CD8-positive, alpha-beta memory T cell (primary cell): ENCODE measurements at regions not wholly inside any gene's neighbourhood (a gene's known extent, or its start where the extent isn't known, plus 50 kb on each side); places are given as distances from the start of the nearest gene placed in this dataset.

ENCODE experiments used
- CTCF ChIA-PET: fragments of 350-600 bp; sonication (Branson Sonifier 250); formaldehyde crosslinking; loops from one replicate; lab custom pipeline; 2021; ENCODE audit warnings: antibody characterized with exemption; lab: Charles Lee
- POLR2A ChIA-PET: fragments of 350-600 bp; sonication (Branson Sonifier 250); formaldehyde crosslinking; loops from one replicate; lab custom pipeline; 2021; ENCODE audit warnings: antibody characterized with exemption; lab: Charles Lee
- DNase-seq, 5 donors: peaks; one replicate each; pipeline versions ENCODE4 v3.0.0 to v3.0.0-alpha.2; 2020 to 2022; ENCODE audit warnings: mixed read lengths in 1 of 5
- H3K27ac ChIP-seq: one replicate; pipeline ENCODE4 v1.7.0; 2013; ENCODE audit warnings: low read depth, mild to moderate bottlenecking, low read length, moderate library complexity
- H3K27me3 ChIP-seq: 2 replicates; pipeline ENCODE4 v1.7.0; 2013; ENCODE audit warnings: low read length, mild to moderate bottlenecking; ENCODE audit not compliant: insufficient read depth, poor library complexity, severe bottlenecking
- H3K36me3 ChIP-seq: 2 replicates; pipeline ENCODE4 v1.7.0; 2013; ENCODE audit warnings: mild to moderate bottlenecking, low read length, moderate library complexity; ENCODE audit not compliant: insufficient read depth
- H3K4me1 ChIP-seq: 2 replicates; pipeline ENCODE4 v1.7.0; 2013; ENCODE audit warnings: mild to moderate bottlenecking, low read length, moderate library complexity; ENCODE audit not compliant: insufficient read depth
- H3K4me3 ChIP-seq: 2 replicates; pipeline ENCODE4 v1.7.0; 2013; ENCODE audit warnings: mild to moderate bottlenecking, low read length
- H3K9me3 ChIP-seq: 2 replicates; pipeline ENCODE4 v1.7.0; 2013; ENCODE audit warnings: mild to moderate bottlenecking, low read length
- H3K27ac Mint-ChIP-seq, 8 donors: one replicate each; pipeline ENCODE4 v1.8.0; 2020 to 2021; ENCODE audit warnings: mixed read lengths in 8 of 8, mild to moderate bottlenecking in 6 of 8, inconsistent platforms in 3 of 8, moderate library complexity in 3 of 8
- H3K27me3 Mint-ChIP-seq, 2 donors: one replicate each; pipeline ENCODE4 v1.8.0; 2020 to 2021; ENCODE audit warnings: mixed read lengths in 2 of 2, mild to moderate bottlenecking in 1 of 2, moderate library complexity in 1 of 2
- H3K36me3 Mint-ChIP-seq, 3 donors: one replicate each; pipeline ENCODE4 v1.8.0; 2020 to 2021; ENCODE audit warnings: mixed read lengths in 3 of 3, inconsistent platforms in 1 of 3, mild to moderate bottlenecking in 1 of 3
- H3K4me1 Mint-ChIP-seq, 3 donors: one replicate each; pipeline ENCODE4 v1.8.0; 2020 to 2021; ENCODE audit warnings: mixed read lengths in 3 of 3, inconsistent platforms in 1 of 3, mild to moderate bottlenecking in 1 of 3
- H3K4me3 Mint-ChIP-seq, 7 donors: one replicate each; pipeline ENCODE4 v1.8.0; 2020 to 2021; ENCODE audit warnings: mixed read lengths in 7 of 7, mild to moderate bottlenecking in 6 of 7, moderate library complexity in 4 of 7, inconsistent platforms in 2 of 7
- H3K9me3 Mint-ChIP-seq, 5 donors: one replicate each; pipeline ENCODE4 v1.8.0; 2020 to 2022; ENCODE audit warnings: mixed read lengths in 5 of 5, mild to moderate bottlenecking in 3 of 5, moderate library complexity in 2 of 5, inconsistent platforms in 1 of 5

- Mint-ChIP-seq H3K4me3 (no peak overlapping the region), H3K9me3 (peaks cover 3 to 13% (median 9%) of the 10 kb centered on the region in 5 donors), H3K27ac (no peak overlapping the region), H3K4me1 (no peaks in the 10 kb centered on the region), H3K36me3 (no peaks in the 10 kb centered on the region), H3K27me3 (no peaks in the 10 kb centered on the region)
- H3K27me3 ChIP-seq = no peaks in the 10 kb centered on the region
- no peaks in the 10 kb centered on the region for H3K9me3 ChIP-seq
- no peak overlapping the region for H3K4me3 ChIP-seq
- DNase-seq = no peak
- H3K27ac ChIP-seq = no peak overlapping the region
- ChIA-PET POLR2A (no interaction called here), CTCF (no interaction called here)
- no peaks in the 10 kb centered on the region for H3K4me1 ChIP-seq
- no peaks in the 10 kb centered on the region for H3K36me3 ChIP-seq
Observed at GRCh38 chr21:27156666-27157065, 189.8 kb upstream of the ADAMTS5 start.

GRCh38 chr21:27155130-27155500, 188.2 kb upstream of the ADAMTS5 start:
- H3K4me1 Mint-ChIP-seq = no peaks in the 10 kb centered on the region
- Histone ChIP-seq H3K36me3 (no peaks in the 10 kb centered on the region), H3K4me3 (no peak overlapping the region), H3K27ac (no peak overlapping the region), H3K4me1 (no peaks in the 10 kb centered on the region), H3K9me3 (no peaks in the 10 kb centered on the region), H3K27me3 (no peaks in the 10 kb centered on the region)
- ChIA-PET CTCF (no interaction called here), POLR2A (no interaction called here)
- H3K9me3 Mint-ChIP-seq = peaks cover 3 to 16% (median 11%) of the 10 kb centered on the region in 5 donors
- H3K27me3 Mint-ChIP-seq = no peaks in the 10 kb centered on the region
- no peak overlapping the region for H3K4me3 Mint-ChIP-seq
- DNase-seq = no peak
- no peak overlapping the region for H3K27ac Mint-ChIP-seq
- no peaks in the 10 kb centered on the region for H3K36me3 Mint-ChIP-seq

GRCh38 chr21:27154451-27155129, 187.7 kb upstream of the ADAMTS5 start:
- CTCF ChIA-PET = no interaction called here
- Mint-ChIP-seq H3K4me3 (no peak overlapping the region), H3K27ac (no peak overlapping the region), H3K27me3 (no peaks in the 10 kb centered on the region), H3K4me1 (no peaks in the 10 kb centered on the region), H3K36me3 (no peaks in the 10 kb centered on the region), H3K9me3 (peaks cover 3 to 18% (median 11%) of the 10 kb centered on the region in 5 donors)
- H3K4me3 ChIP-seq = no peak overlapping the region
- POLR2A ChIA-PET = no interaction called here
- DNase-seq = no peak
- H3K4me1 ChIP-seq = no peaks in the 10 kb centered on the region
- H3K27me3 ChIP-seq = no peaks in the 10 kb centered on the region
- H3K27ac ChIP-seq = no peak overlapping the region
- H3K36me3 ChIP-seq = no peaks in the 10 kb centered on the region
- no peaks in the 10 kb centered on the region for H3K9me3 ChIP-seq

- POLR2A ChIA-PET = no interaction called here
- H3K9me3 Mint-ChIP-seq = peaks cover 5 to 18% (median 10%) of the 10 kb centered on the region in 5 donors
Observed at GRCh38 chr21:27152996-27153395, 186.1 kb upstream of the ADAMTS5 start.

GRCh38 chr21:27149034-27149433, 182.1 kb upstream of the ADAMTS5 start:
- DNase-seq = no peak
- H3K4me3 ChIP-seq = no peak overlapping the region
- H3K9me3 Mint-ChIP-seq = peaks cover 2 to 19% (median 7%) of the 10 kb centered on the region in 5 donors
- H3K27me3 ChIP-seq = no peaks in the 10 kb centered on the region
- CTCF ChIA-PET = no interaction called here
- H3K4me1 Mint-ChIP-seq = no peaks in the 10 kb centered on the region
- no peaks in the 10 kb centered on the region for H3K36me3 Mint-ChIP-seq
- H3K4me1 ChIP-seq = no peaks in the 10 kb centered on the region
- POLR2A ChIA-PET = no interaction called here
- H3K36me3 ChIP-seq = no peaks in the 10 kb centered on the region
- H3K27ac ChIP-seq = no peak overlapping the region
- H3K9me3 ChIP-seq = no peaks in the 10 kb centered on the region
- no peaks in the 10 kb centered on the region for H3K27me3 Mint-ChIP-seq
- no peak overlapping the region for H3K27ac Mint-ChIP-seq
- no peak overlapping the region for H3K4me3 Mint-ChIP-seq

More at GRCh38 chr21:27152996-27153395, 186.1 kb upstream of the ADAMTS5 start:
- Mint-ChIP-seq H3K27ac (no peak overlapping the region), H3K4me1 (no peaks in the 10 kb centered on the region), H3K4me3 (no peak overlapping the region), H3K36me3 (no peaks in the 10 kb centered on the region), H3K27me3 (no peaks in the 10 kb centered on the region)
- DNase-seq = no peak
- CTCF ChIA-PET = no interaction called here
- no peaks in the 10 kb centered on the region for H3K36me3 ChIP-seq
- no peak overlapping the region for H3K27ac ChIP-seq
- H3K4me1 ChIP-seq = no peaks in the 10 kb centered on the region
- no peaks in the 10 kb centered on the region for H3K9me3 ChIP-seq
- no peaks in the 10 kb centered on the region for H3K27me3 ChIP-seq
- no peak overlapping the region for H3K4me3 ChIP-seq

- DNase-seq = no peak
- H3K27me3 ChIP-seq = no peaks in the 10 kb centered on the region
- no peak overlapping the region for H3K4me3 ChIP-seq
- Mint-ChIP-seq H3K9me3 (peaks cover 0 to 14% (median 5%) of the 10 kb centered on the region in 5 donors), H3K27ac (no peak overlapping the region), H3K36me3 (no peaks in the 10 kb centered on the region), H3K27me3 (no peaks in the 10 kb centered on the region), H3K4me3 (no peak overlapping the region), H3K4me1 (no peaks in the 10 kb centered on the region)
- no peak overlapping the region for H3K27ac ChIP-seq
- no peaks in the 10 kb centered on the region for H3K9me3 ChIP-seq
- ChIA-PET POLR2A (no interaction called here), CTCF (no interaction called here)
- H3K36me3 ChIP-seq = no peaks in the 10 kb centered on the region
- no peaks in the 10 kb centered on the region for H3K4me1 ChIP-seq
Observed at GRCh38 chr21:27146268-27146667, 179.4 kb upstream of the ADAMTS5 start.

GRCh38 chr21:27145134-27145798, 178.4 kb upstream of the ADAMTS5 start:
- DNase-seq = no peak
- Mint-ChIP-seq H3K27me3 (no peaks in the 10 kb centered on the region), H3K27ac (no peak overlapping the region), H3K4me1 (no peaks in the 10 kb centered on the region), H3K9me3 (peaks cover 0 to 9% (median 4%) of the 10 kb centered on the region in 5 donors), H3K36me3 (no peaks in the 10 kb centered on the region), H3K4me3 (no peak overlapping the region)
- ChIA-PET POLR2A (no interaction called here), CTCF (no interaction called here)
- Histone ChIP-seq H3K4me3 (no peak overlapping the region), H3K36me3 (no peaks in the 10 kb centered on the region), H3K9me3 (no peaks in the 10 kb centered on the region), H3K4me1 (no peaks in the 10 kb centered on the region), H3K27me3 (no peaks in the 10 kb centered on the region), H3K27ac (no peak overlapping the region)

GRCh38 chr21:27143476-27143875, 176.6 kb upstream of the ADAMTS5 start:
- Histone ChIP-seq H3K9me3 (no peaks in the 10 kb centered on the region), H3K27ac (no peak overlapping the region), H3K4me3 (no peak overlapping the region), H3K4me1 (no peaks in the 10 kb centered on the region), H3K27me3 (no peaks in the 10 kb centered on the region), H3K36me3 (no peaks in the 10 kb centered on the region)
- CTCF ChIA-PET = no interaction called here
- no peak overlapping the region for H3K4me3 Mint-ChIP-seq
- no peak for DNase-seq
- H3K27me3 Mint-ChIP-seq = no peaks in the 10 kb centered on the region
- POLR2A ChIA-PET = no interaction called here
- no peaks in the 10 kb centered on the region for H3K36me3 Mint-ChIP-seq
- H3K27ac Mint-ChIP-seq = no peak overlapping the region
- peaks cover 0 to 5% (median 4%) of the 10 kb centered on the region in 5 donors for H3K9me3 Mint-ChIP-seq
- H3K4me1 Mint-ChIP-seq = no peaks in the 10 kb centered on the region
